Fibroblast of lung (primary cell): ENCODE measurements at regions not wholly inside any gene's neighbourhood (a gene's known extent, or its start where the extent isn't known, plus 50 kb on each side); places are given as distances from the start of the nearest gene placed in this dataset.
"Not testable (repeated sequence)": the region's sequence is repeated elsewhere in the genome, so short reads cannot be mapped to it uniquely, and the experiment has no call there.

Experiments
- DNase-seq, 2 donors: peaks; one replicate each; pipeline versions ENCODE4 v3.0.0 to v3.0.0-alpha.2; 2010; ENCODE audit warnings: low read depth in 2 of 2
- H2AFZ ChIP-seq: 2 replicates; pipeline ENCODE4 v1.5.1; 2012; ENCODE audit warnings: low read length, control low read depth, inconsistent platforms
- H3K27ac ChIP-seq: 2 replicates; pipeline ENCODE4 v1.5.1; 2011; ENCODE audit warnings: low read length, control low read depth; ENCODE audit not compliant: insufficient read depth
- H3K27me3 ChIP-seq: 2 replicates; pipeline ENCODE4 v1.5.1; 2011; ENCODE audit warnings: mild to moderate bottlenecking, low read length; ENCODE audit not compliant: control insufficient read depth, insufficient read depth
- H3K36me3 ChIP-seq: 2 replicates; pipeline ENCODE4 v1.5.1; 2011; ENCODE audit warnings: low read length; ENCODE audit not compliant: control insufficient read depth, insufficient read depth
- H3K4me1 ChIP-seq: 2 replicates; pipeline ENCODE4 v1.5.1; 2011; ENCODE audit warnings: low read length; ENCODE audit not compliant: control insufficient read depth, insufficient read depth; ENCODE audit errors: extremely low read depth
- H3K4me2 ChIP-seq: 2 replicates; pipeline ENCODE4 v1.5.1; 2011; ENCODE audit warnings: low read length, control low read depth; ENCODE audit not compliant: insufficient read depth; ENCODE audit errors: extremely low read depth
- H3K4me3 ChIP-seq, 4 experiments: fragments of 200-600 bp in 1 of 4; sonication (generic) in 1 of 4; replicated peaks in 1 of 4; 2 replicates each; pipeline ENCODE4 v1.5.1; 2011 to 2016; ENCODE audit warnings: low read length in 4 of 4, low read depth in 3 of 4, mild to moderate bottlenecking in 3 of 4, control low read depth in 2 of 4, inconsistent platforms in 1 of 4, mixed read lengths in 1 of 4; ENCODE audit not compliant: insufficient read depth in 1 of 4; ENCODE audit errors: control extremely low read depth in 1 of 4
- H3K79me2 ChIP-seq: 2 replicates; pipeline ENCODE4 v1.5.1; 2012; ENCODE audit warnings: mild to moderate bottlenecking, low read length, inconsistent platforms; ENCODE audit not compliant: control insufficient read depth, insufficient read depth
- H3K9ac ChIP-seq: 2 replicates; pipeline ENCODE4 v1.5.1; 2011; ENCODE audit warnings: mild to moderate bottlenecking, low read length, control low read depth; ENCODE audit not compliant: insufficient read depth
- H3K9me3 ChIP-seq: 2 replicates; pipeline ENCODE4 v1.5.1; 2012; ENCODE audit warnings: low read depth, low read length; ENCODE audit not compliant: control insufficient read depth, insufficient read depth
- H4K20me1 ChIP-seq: 2 replicates; pipeline ENCODE4 v1.5.1; 2011; ENCODE audit warnings: low read length; ENCODE audit not compliant: control insufficient read depth, insufficient read depth; ENCODE audit errors: extremely low read depth
- EZH2 ChIP-seq: IDR thresholded peaks from 2 replicates; pipeline ENCODE4 v1.5.1; 2012; ENCODE audit warnings: low read length, control low read depth, mild to moderate bottlenecking; ENCODE audit errors: missing control alignments
- TF ChIP-seq, protein P1 (sequence below), 2 donors: IDR thresholded peaks in 1 of 2; conservative IDR thresholded peaks in 1 of 2; 1 replicate in 1 of 2; 2 replicates in 1 of 2; pipeline ENCODE4 v1.5.1; 2011 to 2012; ENCODE audit warnings: low read length in 2 of 2, control low read depth in 1 of 2, inconsistent platforms in 1 of 2, low read depth in 1 of 2, mild to moderate bottlenecking in 1 of 2

DNA sequence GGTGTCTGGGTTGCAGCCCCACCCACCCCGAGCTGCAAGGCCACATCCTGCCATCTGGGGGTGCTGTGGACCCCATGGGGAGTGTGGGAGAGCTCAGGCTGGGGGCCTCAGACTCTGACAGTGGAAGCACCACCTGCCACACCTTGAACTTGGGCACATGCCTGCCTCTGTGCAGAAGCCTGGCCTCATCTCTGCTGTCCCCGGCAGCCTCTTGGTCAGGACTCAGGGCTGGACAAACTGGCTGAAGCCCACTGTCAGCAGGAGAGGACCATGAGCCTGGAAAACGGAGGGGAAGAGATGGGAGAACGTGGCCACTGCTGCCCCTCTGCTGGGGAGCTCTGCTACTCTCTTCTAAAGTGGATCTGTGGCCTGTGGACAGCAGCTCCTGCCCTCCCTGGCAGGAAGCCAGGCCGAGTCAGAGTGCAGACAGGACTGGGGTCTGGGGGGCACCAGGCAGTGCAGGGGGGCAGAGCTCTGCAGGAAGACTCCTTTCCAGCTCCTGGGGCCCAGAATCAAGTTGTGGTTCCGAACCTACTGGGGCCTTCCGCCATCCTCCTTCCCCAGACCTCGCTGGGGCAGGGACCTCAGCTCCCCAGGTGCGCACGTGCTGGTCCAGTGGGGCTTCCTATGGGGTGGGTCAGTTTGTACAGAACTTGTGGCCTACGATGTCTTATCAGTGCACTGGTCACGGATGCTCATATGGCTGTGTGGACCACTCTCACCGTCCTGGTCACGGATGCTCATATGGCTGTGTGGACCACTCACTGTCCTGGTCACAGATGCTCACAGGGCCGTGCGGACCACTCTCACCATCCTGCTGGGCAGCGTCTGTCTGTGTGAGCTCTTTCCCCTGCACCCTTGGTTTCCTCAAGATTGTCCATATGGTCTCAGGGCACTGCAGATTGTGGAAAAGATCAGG lies 207.7 kb downstream of the LAT start:
- DNase-seq: no peak
- Histone ChIP-seq H3K4me3 (no peak overlapping the region), H3K27me3 (no peaks in the 10 kb centered on the region), H3K36me3 (no peaks in the 10 kb centered on the region), H2AFZ (no peak overlapping the region), H3K4me1 (no peaks in the 10 kb centered on the region), H4K20me1 (no peaks in the 10 kb centered on the region), H3K27ac (no peak overlapping the region), H3K4me2 (no peak overlapping the region), H3K9ac (no peak overlapping the region), H3K79me2 (no peaks in the 10 kb centered on the region), H3K9me3 (no peaks in the 10 kb centered on the region)
- no peak for TF ChIP-seq EZH2
- TF ChIP-seq, protein P1, sequence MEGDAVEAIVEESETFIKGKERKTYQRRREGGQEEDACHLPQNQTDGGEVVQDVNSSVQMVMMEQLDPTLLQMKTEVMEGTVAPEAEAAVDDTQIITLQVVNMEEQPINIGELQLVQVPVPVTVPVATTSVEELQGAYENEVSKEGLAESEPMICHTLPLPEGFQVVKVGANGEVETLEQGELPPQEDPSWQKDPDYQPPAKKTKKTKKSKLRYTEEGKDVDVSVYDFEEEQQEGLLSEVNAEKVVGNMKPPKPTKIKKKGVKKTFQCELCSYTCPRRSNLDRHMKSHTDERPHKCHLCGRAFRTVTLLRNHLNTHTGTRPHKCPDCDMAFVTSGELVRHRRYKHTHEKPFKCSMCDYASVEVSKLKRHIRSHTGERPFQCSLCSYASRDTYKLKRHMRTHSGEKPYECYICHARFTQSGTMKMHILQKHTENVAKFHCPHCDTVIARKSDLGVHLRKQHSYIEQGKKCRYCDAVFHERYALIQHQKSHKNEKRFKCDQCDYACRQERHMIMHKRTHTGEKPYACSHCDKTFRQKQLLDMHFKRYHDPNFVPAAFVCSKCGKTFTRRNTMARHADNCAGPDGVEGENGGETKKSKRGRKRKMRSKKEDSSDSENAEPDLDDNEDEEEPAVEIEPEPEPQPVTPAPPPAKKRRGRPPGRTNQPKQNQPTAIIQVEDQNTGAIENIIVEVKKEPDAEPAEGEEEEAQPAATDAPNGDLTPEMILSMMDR (conservative IDR thresholded peaks at IDR 0.05 in 1 of 2, IDR thresholded peaks at IDR 0.05 in 1 of 2; ENCODE audit: low read depth in 1 of 2, low read length in 2 of 2): peak in 1 of 2 donors; percentile 20

DNA sequence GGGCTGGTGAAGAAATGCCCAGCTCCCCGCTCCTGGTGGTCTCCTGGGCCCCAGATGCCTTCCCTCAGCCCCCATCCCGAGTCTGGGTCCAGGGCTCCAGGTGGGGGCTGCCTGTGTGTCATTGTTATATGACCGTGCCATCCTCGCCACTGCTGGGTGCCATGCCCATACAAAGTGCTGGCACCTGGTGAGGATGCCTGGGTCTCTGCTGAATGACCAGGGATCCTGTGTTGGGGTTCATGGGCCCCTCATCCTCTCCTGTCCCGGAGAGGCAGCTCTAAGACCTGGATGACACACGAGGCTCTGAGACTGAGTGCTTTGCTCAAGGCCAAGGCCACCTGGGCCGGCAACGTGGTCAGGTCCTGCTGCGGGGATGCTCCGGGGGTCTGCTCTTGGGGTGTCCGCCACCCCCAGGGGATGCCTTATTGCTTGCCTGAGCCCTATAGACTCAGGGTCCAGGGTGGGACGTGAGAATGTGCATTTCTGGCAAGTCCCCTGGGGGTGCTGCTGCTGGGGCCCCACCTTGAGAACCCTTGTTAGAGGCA lies 206.9 kb downstream of the LAT start:
- DNase-seq, H3K4me3 ChIP-seq, H3K9ac ChIP-seq, H3K27me3 ChIP-seq, H4K20me1 ChIP-seq, H3K79me2 ChIP-seq, H3K4me2 ChIP-seq, H3K9me3 ChIP-seq, H2AFZ ChIP-seq, H3K36me3 ChIP-seq, H3K4me1 ChIP-seq, H3K27ac ChIP-seq: not testable (repeated sequence)

DNA sequence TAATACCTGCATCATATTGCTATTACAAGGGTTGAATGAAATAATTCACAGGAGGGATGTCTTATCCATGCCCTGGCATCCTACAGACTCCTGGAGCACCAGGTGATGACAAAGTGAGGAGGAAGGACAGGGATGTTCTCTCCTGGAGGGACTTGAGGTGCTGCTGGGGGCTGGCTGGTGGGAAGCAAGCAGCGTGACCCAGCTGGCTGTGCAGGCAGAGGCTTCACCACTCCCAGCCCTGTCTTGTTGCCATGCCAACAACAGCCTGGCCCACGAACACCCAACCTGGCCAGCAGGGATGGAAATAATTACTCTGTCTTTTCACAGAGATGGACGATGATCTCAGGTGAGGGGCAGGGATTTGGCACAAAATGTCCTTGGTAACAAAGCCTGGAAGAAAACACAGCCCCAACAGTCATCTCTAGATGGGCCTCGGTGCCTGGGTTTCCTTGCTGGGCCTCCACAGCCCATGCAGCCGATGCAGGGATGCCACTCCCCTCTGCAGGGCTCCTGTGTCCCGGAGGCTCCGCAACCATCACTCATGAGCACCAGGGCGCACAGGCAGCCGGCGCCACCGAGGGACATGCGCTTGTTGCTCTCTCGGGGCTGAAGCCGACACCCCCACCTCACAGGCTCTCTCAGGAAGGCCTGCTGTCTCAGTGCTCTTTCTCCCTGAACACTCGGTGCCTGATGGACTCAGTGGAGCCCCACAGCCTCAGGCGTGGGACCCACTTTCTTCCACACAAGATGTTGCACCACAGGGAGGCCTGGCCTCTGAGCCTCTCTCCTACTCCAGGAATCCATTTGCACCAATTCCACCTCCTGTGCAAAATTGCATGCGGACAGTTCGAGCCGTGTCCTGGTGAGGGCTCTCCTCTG lies 205.9 kb downstream of the LAT start:
- not testable (repeated sequence) for H3K36me3 ChIP-seq, H3K9ac ChIP-seq, H3K79me2 ChIP-seq, H3K4me1 ChIP-seq, DNase-seq, H3K4me2 ChIP-seq, H4K20me1 ChIP-seq, H2AFZ ChIP-seq, H3K9me3 ChIP-seq, H3K27me3 ChIP-seq, H3K4me3 ChIP-seq, H3K27ac ChIP-seq

DNA sequence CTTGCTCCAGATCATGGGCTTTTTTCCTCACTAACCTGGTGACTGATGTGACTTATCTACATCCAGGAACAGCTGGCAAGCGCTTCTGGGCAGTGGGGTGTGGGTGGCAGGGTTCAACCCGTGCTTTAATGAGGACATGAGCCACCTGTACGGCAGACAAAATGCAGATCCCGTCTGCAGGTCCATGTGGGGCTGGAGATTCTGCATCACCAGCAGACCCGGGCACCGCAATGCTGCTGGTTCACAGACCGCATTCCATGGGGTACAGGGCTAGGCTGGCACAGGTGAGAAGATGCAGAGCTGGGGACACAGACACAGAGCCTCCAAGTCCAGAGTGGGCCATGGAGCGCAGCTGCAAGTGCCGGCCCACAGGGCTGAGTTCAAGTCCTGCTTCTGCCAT lies 204.0 kb downstream of the LAT start:
- not testable (repeated sequence) for H3K4me2 ChIP-seq, H3K36me3 ChIP-seq, H3K9me3 ChIP-seq, H3K79me2 ChIP-seq, H4K20me1 ChIP-seq, H3K9ac ChIP-seq, DNase-seq, H3K4me1 ChIP-seq, H3K4me3 ChIP-seq, H3K27ac ChIP-seq, H3K27me3 ChIP-seq, H2AFZ ChIP-seq

DNA sequence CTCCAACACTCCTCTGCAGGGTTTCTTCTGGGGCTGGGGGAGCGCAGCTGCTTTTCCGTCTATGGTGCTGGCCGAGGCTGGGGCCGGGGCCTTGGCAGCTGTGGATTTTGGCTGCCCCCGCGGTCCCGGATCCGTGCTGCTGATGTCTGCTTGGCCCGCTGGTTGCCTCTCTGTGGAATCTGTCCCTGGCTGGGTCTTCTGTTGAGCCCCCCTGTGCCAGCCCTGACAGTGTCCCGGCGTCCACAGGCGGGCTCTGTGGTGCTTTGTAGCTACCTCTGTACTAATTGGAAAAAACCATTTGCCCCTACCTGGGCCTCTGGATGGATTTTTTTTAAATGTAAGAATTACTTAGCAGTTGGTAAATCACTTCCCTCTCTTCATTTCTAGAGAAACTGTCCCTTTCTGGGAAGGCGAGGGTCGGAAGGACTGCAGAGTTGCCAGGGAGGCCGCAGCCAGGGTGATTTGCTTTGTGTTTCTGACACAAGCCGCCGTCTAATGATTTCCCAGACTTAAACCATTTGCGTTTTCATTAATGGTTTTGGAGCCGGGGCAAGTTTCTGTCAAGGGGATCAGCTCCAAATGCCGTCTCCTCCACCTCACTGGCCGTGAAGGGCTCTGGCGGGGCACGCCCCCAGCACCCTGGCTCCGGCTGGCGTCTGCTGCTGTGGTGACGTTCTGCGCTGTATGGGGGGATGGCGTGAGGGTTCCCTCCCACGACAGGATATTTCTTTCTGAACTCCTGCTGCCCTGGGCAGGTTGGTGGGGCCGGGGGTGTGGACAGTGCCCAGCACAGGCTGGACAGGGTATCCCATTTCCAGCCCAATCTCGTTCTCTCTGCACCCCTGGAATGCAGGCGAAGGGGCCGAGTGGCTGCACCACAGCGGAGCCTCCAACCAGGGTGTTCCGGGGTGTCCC lies 201.7 kb downstream of the LAT start:
- not testable (repeated sequence) for H3K4me2 ChIP-seq, H3K27me3 ChIP-seq, H2AFZ ChIP-seq, H3K9me3 ChIP-seq, H3K4me3 ChIP-seq, H4K20me1 ChIP-seq, H3K9ac ChIP-seq, H3K79me2 ChIP-seq, H3K4me1 ChIP-seq, H3K36me3 ChIP-seq
- peak in 1 of 2 donors; percentile 58 for DNase-seq
- H3K27ac ChIP-seq: peak overlapping the region; percentile 85
